A549 (cell line): ENCODE measurements at regions not wholly inside any gene's neighbourhood (a gene's known extent, or its start where the extent isn't known, plus 50 kb on each side); places are given as distances from the start of the nearest gene placed in this dataset.

Experiments
- CHD4 ChIP-seq: fragments of 200-600 bp; sonication (generic); IDR thresholded peaks from 2 replicates; pipeline ENCODE4 v1.6.1; 2016; ENCODE audit warnings: antibody characterized with exemption, mild to moderate bottlenecking, borderline replicate concordance
- EP300 ChIP-seq, 2 experiments: fragments of >200 bp; sonication (Bioruptor Twin); formaldehyde crosslinking; IDR thresholded peaks; 2 replicates in 1 of 2; 3 replicates in 1 of 2; pipeline ENCODE4 v1.6.1; 2016 to 2017
- KDM1A ChIP-seq: fragments of 200-600 bp; sonication (generic); IDR thresholded peaks from 2 replicates; pipeline ENCODE4 v1.6.1; 2016; ENCODE audit warnings: low read depth, mild to moderate bottlenecking
- MYC ChIP-seq: IDR thresholded peaks from 2 replicates; pipeline ENCODE4 v1.6.1; 2012; ENCODE audit warnings: mild to moderate bottlenecking, inconsistent platforms, low read length, improper control_type of control experiment, borderline replicate concordance
- RAD21 ChIP-seq, 2 experiments: fragments of >200 bp in 1 of 2; sonication (Bioruptor Twin) in 1 of 2; formaldehyde crosslinking in 1 of 2; IDR thresholded peaks in 1 of 2; conservative IDR thresholded peaks in 1 of 2; 2 replicates in 1 of 2; 3 replicates in 1 of 2; pipeline ENCODE4 v1.6.1; 2012 to 2018; ENCODE audit warnings: inconsistent platforms in 1 of 2
- RNF2 ChIP-seq: fragments of 200-600 bp; sonication (generic); IDR thresholded peaks from 2 replicates; pipeline ENCODE4 v1.6.1; 2016; ENCODE audit warnings: low read depth, mild to moderate bottlenecking, antibody characterized with exemption, moderate library complexity, borderline replicate concordance
- ZNF302 ChIP-seq: fragments of 250-450 bp; sonication (Bioruptor Pico); IDR thresholded peaks from 2 replicates; pipeline ENCODE4 v1.9.0; 2021; ENCODE audit warnings: inconsistent platforms, mild to moderate bottlenecking, moderate library complexity
- TF ChIP-seq, protein P1 (sequence below): fragments of >200 bp; sonication (Bioruptor Twin); formaldehyde crosslinking; IDR thresholded peaks from 3 replicates; pipeline ENCODE4 v1.5.1; 2016

DNA sequence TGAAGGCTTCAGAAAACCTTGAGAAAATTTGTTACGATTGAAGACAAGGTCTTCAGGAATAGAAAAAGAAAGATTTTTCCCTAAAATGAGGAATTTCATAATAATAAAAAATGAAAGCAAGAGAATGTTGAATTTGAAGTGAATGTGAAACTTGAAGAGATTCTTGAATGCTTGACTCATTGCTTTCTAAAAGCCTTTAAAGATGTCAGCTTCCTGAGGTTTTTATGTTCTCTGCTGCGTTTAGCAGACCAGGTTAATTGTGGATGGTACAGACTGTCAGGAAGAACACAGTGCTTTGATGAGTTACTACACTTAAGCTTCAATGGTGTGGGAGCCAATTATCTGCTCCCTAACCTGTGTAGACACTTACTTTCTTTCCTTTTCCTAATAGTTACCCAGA lies 96.3 kb upstream of the FNDC3A start:
- TF ChIP-seq CHD4 (no peak), EP300 (IDR thresholded peaks at IDR 0.05) (no peak), ZNF302 (no peak), RAD21 (conservative IDR thresholded peaks at IDR 0.05 in 1 of 2, IDR thresholded peaks at IDR 0.05 in 1 of 2) (no peak), KDM1A (no peak), MYC (no peak), RNF2 (no peak)
- TF ChIP-seq, protein P1, sequence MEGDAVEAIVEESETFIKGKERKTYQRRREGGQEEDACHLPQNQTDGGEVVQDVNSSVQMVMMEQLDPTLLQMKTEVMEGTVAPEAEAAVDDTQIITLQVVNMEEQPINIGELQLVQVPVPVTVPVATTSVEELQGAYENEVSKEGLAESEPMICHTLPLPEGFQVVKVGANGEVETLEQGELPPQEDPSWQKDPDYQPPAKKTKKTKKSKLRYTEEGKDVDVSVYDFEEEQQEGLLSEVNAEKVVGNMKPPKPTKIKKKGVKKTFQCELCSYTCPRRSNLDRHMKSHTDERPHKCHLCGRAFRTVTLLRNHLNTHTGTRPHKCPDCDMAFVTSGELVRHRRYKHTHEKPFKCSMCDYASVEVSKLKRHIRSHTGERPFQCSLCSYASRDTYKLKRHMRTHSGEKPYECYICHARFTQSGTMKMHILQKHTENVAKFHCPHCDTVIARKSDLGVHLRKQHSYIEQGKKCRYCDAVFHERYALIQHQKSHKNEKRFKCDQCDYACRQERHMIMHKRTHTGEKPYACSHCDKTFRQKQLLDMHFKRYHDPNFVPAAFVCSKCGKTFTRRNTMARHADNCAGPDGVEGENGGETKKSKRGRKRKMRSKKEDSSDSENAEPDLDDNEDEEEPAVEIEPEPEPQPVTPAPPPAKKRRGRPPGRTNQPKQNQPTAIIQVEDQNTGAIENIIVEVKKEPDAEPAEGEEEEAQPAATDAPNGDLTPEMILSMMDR: no peak
